Type B pancreatic cell (in vitro differentiated cells): ENCODE measurements at regions not wholly inside any gene's neighbourhood (a gene's known extent, or its start where the extent isn't known, plus 50 kb on each side); places are given as distances from the start of the nearest gene placed in this dataset.

Experiments
- DNase-seq: peaks from one replicate; pipeline ENCODE4 v3.0.0; 2021; ENCODE audit warnings: mixed read lengths; ENCODE audit not compliant: unreplicated experiment; ENCODE audit errors: extremely low spot score
- H3K27ac Mint-ChIP-seq: 2 replicates; pipeline ENCODE4 v1.8.0; 2021; ENCODE audit warnings: mild to moderate bottlenecking, mixed read lengths
- H3K27me3 Mint-ChIP-seq: 2 replicates; pipeline ENCODE4 v1.8.0; 2021; ENCODE audit warnings: mixed read lengths
- H3K36me3 Mint-ChIP-seq: 2 replicates; pipeline ENCODE4 v1.8.0; 2021; ENCODE audit warnings: mixed read lengths
- H3K4me1 Mint-ChIP-seq: one replicate; pipeline ENCODE4 v1.8.0; 2021; ENCODE audit warnings: mixed read lengths; ENCODE audit not compliant: unreplicated experiment
- H3K4me3 Mint-ChIP-seq: 2 replicates; pipeline ENCODE4 v1.8.0; 2021; ENCODE audit warnings: mild to moderate bottlenecking, mixed read lengths
- H3K9me3 Mint-ChIP-seq: 2 replicates; pipeline ENCODE4 v1.8.0; 2021; ENCODE audit warnings: mixed read lengths
- TF ChIP-seq, protein P1 (sequence below): fragments of 200-600 bp; sonication (generic); conservative IDR thresholded peaks from 2 replicates; pipeline ENCODE4 v1.5.0; 2021; ENCODE audit warnings: antibody characterized with exemption, mild to moderate bottlenecking

DNA sequence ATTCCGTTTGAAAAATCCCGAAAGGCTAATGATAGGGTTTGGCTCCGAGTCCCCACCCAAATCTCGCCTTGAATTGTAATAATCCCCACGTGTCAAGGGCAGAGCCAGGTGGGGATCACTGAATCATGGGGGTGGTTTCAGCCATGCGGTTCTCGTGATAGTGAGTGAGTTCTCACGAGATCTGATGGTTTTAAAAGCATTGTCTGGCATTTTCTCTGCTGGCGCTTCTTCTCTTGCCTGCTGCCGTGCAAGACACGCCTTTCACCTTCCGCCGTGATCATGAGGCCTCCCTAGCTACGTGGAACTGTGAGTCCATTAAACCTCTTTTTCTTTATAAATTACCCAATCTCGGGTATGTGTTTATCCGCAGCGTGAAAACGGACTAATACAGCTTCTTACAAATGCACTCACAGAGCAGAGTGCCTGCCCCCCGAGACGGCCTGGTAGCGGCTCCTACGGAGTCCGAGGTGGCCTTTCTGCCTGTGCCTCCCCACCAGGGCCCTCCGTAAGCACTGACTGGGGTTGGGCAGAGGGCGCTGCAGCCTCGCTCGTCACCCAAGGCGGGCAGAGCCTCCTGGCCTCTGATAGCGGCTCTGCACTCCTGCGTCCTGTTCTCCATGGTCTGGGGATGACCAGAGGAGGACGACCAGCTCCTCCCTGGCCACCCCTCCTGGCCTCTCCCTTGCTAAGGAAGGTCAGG, 131.7 kb downstream of the FOXL1 start:
- Mint-ChIP-seq H3K4me1 (peaks cover 5% of the 10 kb centered on the region), H3K9me3 (no peaks in the 10 kb centered on the region), H3K4me3 (no peak overlapping the region), H3K36me3 (peaks cover 3% of the 10 kb centered on the region), H3K27me3 (peaks cover 42% of the 10 kb centered on the region), H3K27ac (no peak overlapping the region)
- TF ChIP-seq, protein P1, sequence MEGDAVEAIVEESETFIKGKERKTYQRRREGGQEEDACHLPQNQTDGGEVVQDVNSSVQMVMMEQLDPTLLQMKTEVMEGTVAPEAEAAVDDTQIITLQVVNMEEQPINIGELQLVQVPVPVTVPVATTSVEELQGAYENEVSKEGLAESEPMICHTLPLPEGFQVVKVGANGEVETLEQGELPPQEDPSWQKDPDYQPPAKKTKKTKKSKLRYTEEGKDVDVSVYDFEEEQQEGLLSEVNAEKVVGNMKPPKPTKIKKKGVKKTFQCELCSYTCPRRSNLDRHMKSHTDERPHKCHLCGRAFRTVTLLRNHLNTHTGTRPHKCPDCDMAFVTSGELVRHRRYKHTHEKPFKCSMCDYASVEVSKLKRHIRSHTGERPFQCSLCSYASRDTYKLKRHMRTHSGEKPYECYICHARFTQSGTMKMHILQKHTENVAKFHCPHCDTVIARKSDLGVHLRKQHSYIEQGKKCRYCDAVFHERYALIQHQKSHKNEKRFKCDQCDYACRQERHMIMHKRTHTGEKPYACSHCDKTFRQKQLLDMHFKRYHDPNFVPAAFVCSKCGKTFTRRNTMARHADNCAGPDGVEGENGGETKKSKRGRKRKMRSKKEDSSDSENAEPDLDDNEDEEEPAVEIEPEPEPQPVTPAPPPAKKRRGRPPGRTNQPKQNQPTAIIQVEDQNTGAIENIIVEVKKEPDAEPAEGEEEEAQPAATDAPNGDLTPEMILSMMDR: no peak
- DNase-seq: no peak

DNA sequence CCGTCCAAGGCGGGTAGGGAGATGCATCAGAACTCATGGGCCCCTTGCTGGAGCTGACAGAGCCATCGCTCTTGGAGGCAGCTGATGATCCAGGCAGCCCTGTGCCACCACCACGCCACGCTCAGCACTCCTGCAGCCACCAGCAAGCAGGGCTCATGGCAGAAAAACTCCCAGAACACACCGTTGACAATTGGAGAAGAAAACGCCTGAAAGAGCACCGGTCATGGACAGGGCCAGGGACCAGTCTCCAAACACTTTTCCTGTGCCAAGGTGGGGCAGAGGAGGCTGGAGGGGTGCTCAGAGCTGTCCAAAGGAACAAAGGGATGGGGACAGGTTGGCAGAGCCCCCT, 132.2 kb downstream of the FOXL1 start:
- peaks cover 41% of the 10 kb centered on the region for H3K27me3 Mint-ChIP-seq
- no peaks in the 10 kb centered on the region for H3K9me3 Mint-ChIP-seq
- TF ChIP-seq, protein P1: no peak
- H3K4me1 Mint-ChIP-seq: peaks cover 5% of the 10 kb centered on the region
- H3K36me3 Mint-ChIP-seq: peaks cover 3% of the 10 kb centered on the region
- no peak overlapping the region for H3K4me3 Mint-ChIP-seq
- no peak for DNase-seq
- H3K27ac Mint-ChIP-seq: no peak overlapping the region

DNA sequence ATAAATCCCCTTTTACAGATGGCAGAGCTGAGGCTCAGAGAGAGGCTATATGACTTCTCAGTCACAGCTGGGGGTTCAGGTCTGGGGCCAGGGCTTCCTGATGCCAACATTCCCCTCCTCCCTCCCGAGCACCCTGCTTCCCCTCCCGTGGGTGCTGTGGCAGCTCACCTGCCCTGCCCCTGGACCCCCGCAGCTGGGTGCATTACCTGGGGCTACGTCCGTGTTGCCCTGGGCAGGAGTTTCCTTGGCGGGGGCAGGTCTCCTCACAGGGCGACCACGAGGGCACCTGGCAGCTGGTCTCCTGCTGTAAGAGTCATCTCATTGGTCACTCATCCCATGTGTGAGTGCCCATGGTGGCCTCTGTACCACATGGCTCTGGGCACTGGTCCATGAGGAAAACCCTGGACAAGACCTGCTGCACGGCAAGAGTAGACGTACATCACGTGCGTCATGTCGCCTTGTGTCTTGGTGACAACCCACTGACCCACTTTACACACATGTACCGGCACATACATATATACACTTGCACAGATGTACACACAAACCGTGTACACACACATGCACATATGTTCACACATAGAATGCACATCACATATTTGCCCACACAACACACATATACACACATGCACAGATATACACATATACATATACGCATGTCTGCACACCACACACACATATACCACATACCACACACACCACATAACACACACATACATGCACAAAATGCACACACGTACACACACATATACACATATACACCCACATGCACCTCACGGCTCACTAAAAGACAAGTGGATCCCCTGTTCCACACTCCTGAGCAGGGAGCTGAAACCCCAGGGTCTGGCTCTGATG, 134.0 kb downstream of the FOXL1 start:
- Mint-ChIP-seq H3K27ac (no peak overlapping the region), H3K4me3 (no peak overlapping the region), H3K9me3 (no peaks in the 10 kb centered on the region), H3K27me3 (peaks cover 38% of the 10 kb centered on the region), H3K36me3 (peaks cover 3% of the 10 kb centered on the region), H3K4me1 (peaks cover 8% of the 10 kb centered on the region)
- DNase-seq: no peak
- TF ChIP-seq, protein P1: no peak

DNA sequence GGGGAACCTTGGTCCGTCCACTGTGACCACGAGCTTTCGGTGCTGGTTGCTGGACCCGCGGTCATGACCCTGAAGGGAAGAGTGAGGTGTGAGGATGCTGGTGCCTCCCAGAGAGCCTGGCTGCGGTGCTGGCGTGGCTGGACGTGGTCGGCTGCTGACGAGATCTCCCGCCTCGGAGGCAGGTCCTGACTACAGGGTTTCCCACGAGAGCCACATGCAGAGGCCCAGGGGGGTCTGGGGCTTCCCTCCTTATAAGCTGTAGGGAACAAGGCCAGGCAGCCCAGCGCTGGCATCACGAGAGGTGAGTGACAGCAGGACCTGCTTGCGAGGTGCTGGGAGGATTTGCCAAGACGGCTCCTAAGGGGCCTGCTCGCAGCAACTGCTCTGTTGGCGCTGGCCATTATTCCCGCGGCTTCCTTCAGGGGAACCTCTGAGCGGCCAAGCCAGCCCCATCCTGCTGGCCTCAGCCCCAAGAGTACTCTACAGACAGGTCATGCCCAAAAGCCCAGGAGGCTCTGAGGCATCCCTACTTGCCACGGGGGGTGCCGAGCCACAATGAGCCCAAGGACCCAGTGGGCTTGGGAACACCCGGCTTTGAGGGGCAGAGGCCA, 134.8 kb downstream of the FOXL1 start:
- H3K4me1 Mint-ChIP-seq: peaks cover 12% of the 10 kb centered on the region
- H3K4me3 Mint-ChIP-seq: no peak overlapping the region
- no peak overlapping the region for H3K27ac Mint-ChIP-seq
- H3K9me3 Mint-ChIP-seq: no peaks in the 10 kb centered on the region
- TF ChIP-seq, protein P1: no peak
- DNase-seq: no peak
- peaks cover 3% of the 10 kb centered on the region for H3K36me3 Mint-ChIP-seq
- H3K27me3 Mint-ChIP-seq: peaks cover 31% of the 10 kb centered on the region

DNA sequence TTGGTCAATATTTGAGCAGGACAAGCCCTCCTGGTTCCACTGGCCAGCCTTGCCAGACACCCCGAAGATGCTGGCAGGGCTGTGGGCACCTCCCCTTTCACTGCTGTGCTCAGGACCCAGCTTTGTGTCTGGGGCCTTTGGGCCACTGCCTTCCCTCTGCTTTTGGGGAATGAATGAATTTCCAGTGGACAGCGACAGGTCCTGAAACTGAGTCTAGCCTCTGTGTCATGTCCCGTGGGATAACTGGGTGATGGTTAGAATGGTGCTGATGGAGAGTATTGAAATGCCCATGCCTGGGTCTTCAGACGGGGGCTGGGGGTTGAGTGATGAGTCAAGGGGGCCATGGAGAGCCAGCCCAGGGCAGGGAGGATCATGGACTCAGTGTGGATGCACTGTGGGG, 135.8 kb downstream of the FOXL1 start:
- H3K36me3 Mint-ChIP-seq: peaks cover under 1% of the 10 kb centered on the region
- peaks cover 22% of the 10 kb centered on the region for H3K27me3 Mint-ChIP-seq
- H3K4me1 Mint-ChIP-seq: peaks cover 17% of the 10 kb centered on the region
- H3K9me3 Mint-ChIP-seq: no peaks in the 10 kb centered on the region
- TF ChIP-seq, protein P1: no peak
- H3K4me3 Mint-ChIP-seq: no peak overlapping the region
- DNase-seq: no peak
- no peak overlapping the region for H3K27ac Mint-ChIP-seq
